ENCODE measurements at regions not wholly inside any gene's neighbourhood (a gene's known extent, or its start where the extent isn't known, plus 50 kb on each side); places are given as distances from the start of the nearest gene placed in this dataset.
"Not testable (repeated sequence)": the region's sequence is repeated elsewhere in the genome, so short reads cannot be mapped to it uniquely, and the experiment has no call there.

DNA sequence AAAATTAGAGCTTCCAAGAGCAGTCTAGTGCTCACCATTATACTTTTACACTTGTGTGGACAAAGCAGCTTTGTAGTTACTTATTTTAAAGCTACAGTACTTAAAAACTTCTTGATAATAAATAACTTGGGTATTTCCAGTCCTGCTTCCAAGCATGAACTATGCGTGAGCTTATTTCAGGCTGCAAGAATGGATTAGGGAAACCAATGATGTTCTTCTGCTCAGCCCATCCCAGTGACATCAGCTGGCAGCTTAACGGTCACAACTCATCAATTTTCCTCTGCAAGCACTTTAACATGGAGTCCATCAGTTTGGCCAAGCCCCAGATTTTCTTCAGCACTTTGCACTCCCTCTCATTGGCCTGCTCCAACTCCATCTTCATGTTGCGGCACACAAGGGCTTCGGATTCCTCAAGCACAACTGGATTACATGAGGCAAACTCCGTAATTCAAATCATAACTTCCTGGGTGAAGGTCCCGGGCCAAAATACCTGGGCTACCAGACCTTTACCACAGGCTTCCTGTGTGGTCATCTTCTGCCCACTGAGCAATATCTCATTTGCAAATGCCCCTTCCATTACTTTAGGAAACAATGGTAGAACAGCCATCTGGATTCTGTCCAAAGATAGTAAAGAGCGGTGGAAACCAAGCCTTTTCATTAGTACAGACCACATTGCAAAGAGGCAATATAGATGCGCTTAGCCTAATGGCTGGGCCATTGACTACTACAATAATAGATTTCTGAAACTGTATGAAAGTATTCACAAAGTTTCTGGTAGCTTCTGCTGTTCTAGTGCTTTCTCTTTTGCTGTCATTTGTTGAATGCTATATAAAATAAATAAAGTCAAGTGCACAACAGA lies 87.5 kb upstream of the DAZL start:
- no peak overlapping the region for H3K4me3 Mint-ChIP-seq
- no peaks in the 10 kb centered on the region for H3K36me3 Mint-ChIP-seq (ENCODE audit: low read depth)
- DNase-seq = no peak
- H3K9me3 Mint-ChIP-seq = no peaks in the 10 kb centered on the region
- no peak for ATAC-seq
- H3K27me3 Mint-ChIP-seq = no peaks in the 10 kb centered on the region
- H3K4me1 Mint-ChIP-seq = peaks cover 15% of the 10 kb centered on the region
- H3K27ac Mint-ChIP-seq = no peak overlapping the region

DNA sequence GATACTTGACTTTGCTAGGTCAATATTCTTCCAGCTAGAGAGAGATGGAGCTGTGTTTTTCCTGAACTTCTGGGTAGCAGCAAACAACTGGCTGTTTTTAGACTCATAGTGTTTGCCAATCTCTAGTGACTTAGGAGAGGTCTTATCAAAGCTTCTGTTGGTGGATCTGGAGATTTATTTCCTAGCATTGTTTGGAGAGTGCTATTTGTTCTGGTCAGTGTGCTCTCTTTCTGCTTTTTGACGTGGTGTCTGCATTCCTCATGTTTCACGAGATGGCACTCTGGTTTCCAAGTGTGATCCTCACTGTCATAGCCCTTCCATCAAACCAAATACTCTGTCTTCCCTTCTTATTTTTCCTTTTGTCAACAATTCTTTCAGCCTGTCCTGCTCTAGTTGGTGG lies 88.6 kb upstream of the DAZL start:
- no peaks in the 10 kb centered on the region for H3K36me3 Mint-ChIP-seq (ENCODE audit: low read depth)
- no peak for DNase-seq
- ATAC-seq = no peak
- no peaks in the 10 kb centered on the region for H3K27me3 Mint-ChIP-seq
- no peak overlapping the region for H3K4me3 Mint-ChIP-seq
- H3K27ac Mint-ChIP-seq = no peak overlapping the region
- peaks cover 16% of the 10 kb centered on the region for H3K4me1 Mint-ChIP-seq
- no peaks in the 10 kb centered on the region for H3K9me3 Mint-ChIP-seq

DNA sequence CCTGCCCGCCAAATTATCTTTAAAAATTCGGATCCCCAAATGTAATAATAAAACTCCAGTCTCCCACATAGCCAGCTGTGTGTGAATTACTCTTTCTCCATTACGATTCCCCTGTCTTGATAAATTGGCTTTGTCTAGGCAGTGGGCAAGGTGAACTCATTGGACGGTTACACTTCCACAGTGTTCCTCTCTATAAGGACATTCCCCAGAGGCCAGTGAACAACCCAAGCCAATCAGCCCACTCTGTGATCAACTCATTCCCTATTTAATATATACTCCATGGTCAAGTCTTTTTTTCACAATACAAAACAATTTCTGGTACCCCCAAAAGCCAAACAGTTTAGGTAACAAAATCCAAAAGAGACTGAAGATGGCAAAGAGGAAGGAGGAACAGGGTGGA lies 90.5 kb upstream of the DAZL start:
- H3K4me3 Mint-ChIP-seq = no peak overlapping the region
- no peak overlapping the region for H3K27ac Mint-ChIP-seq
- H3K36me3 Mint-ChIP-seq (ENCODE audit: low read depth) = no peaks in the 10 kb centered on the region
- DNase-seq = no peak
- no peak for ATAC-seq
- no peaks in the 10 kb centered on the region for H3K9me3 Mint-ChIP-seq
- peaks cover 16% of the 10 kb centered on the region for H3K4me1 Mint-ChIP-seq
- no peaks in the 10 kb centered on the region for H3K27me3 Mint-ChIP-seq

DNA sequence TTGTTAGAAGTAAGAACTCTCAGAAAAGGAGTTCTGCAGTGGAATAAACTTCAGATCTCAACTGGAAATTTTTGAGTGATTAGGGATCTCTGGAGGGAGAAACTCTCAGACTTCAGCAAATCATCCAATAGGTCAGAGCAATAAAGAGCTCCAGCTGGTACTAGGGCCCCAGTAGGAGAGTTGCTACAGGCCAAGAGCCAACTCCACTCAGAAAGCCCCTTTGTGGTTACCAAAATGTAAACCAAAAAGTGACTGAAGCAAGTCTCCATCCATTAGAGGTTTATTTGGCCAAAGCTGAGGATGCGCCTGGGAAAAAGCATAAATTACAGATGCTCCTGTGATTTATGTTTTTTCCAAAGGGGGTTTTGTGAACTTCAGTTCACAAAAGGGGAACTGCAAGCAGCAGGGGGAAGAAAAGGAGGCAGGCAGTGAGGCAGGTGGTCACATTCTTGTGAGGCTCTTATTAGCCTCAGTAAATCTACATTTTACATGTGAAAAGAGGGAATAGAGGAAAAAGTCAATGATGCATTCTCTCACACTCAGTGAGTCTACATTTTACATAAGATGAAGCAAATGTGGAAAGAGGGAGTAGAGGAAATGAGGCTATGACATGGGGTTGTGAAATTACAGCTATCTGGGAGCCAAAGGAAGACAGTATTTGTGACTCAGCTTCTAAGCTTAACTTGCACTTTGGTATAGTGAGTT lies 92.4 kb upstream of the DAZL start:
- Mint-ChIP-seq H3K36me3 (ENCODE audit: low read depth) (no peaks in the 10 kb centered on the region), H3K27ac (no peak overlapping the region), H3K4me3 (no peak overlapping the region), H3K27me3 (peaks cover 2% of the 10 kb centered on the region), H3K9me3 (no peaks in the 10 kb centered on the region), H3K4me1 (peaks cover 16% of the 10 kb centered on the region)
- ATAC-seq (no peak), DNase-seq (no peak)

DNA sequence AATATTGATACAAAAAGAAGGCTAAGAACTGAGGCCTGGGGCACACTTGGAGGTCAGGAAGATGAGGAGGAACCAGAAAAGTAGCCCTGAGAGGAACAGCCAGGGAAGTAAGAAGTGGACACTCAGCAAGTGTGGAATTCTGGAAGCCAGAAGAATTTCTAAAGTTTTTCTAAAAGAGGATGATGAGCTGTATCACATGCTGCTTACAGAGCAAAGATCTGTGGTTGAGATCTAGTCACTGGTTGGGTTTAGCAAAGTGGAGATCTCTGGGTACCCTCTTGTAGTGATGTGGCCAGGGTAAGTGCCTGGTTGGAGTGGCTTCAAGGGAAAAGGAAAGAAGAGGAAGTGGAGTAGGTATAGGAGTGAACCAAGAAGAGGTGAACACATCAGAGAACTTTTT lies 95.4 kb upstream of the DAZL start:
- Mint-ChIP-seq H3K9me3 (no peaks in the 10 kb centered on the region), H3K4me3 (no peak overlapping the region), H3K36me3 (ENCODE audit: low read depth) (no peaks in the 10 kb centered on the region), H3K27ac (no peak overlapping the region), H3K27me3 (peaks cover 2% of the 10 kb centered on the region), H3K4me1 (peaks cover 10% of the 10 kb centered on the region)
- ATAC-seq = no peak
- no peak for DNase-seq

DNA sequence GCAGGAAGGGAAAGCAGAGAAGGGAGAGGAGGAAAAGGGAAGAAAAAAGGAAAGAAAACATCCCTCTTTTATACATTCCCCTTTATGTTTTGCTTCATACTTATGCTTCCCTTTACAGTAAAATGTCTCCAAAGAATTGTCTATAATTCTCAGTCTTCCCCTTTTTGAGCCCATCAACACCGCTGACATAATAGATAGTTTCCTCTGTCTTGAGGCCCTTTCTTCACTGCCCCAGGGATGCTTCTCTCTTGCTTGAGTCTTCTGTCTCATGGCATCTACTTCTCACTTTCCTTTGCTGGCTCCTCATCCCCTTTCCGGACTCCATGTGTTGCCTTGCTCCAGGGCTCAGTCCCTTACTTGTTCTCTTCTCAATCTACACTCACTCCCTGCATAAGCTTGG lies 99.7 kb upstream of the DAZL start:
- Mint-ChIP-seq H3K27ac (no peak overlapping the region), H3K4me1 (no peaks in the 10 kb centered on the region), H3K36me3 (ENCODE audit: low read depth) (no peaks in the 10 kb centered on the region), H3K9me3 (peaks cover 6% of the 10 kb centered on the region), H3K27me3 (peaks cover 2% of the 10 kb centered on the region), H3K4me3 (no peak overlapping the region)
- ATAC-seq (no peak), DNase-seq (no peak)

DNA sequence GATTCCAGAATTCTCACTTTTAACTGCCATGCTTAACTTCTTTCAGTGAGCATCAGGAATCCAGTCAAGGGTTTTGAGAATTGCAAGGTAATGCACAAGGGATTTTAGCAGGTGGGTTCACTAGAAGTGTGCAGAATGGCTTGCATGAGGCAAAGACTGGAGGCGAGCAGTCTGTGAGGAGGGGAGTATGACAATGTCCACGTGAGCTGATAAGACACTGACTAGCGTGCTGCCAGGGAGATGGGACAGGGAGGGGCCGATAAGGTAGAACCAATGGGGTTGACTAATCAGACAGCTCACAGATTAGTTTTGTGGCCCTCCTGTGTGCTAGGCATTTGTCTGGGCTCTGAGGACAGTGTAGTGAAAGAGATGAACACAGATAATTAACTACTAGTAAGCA lies 102.0 kb upstream of the DAZL start:
- Mint-ChIP-seq H3K4me3 (no peak overlapping the region), H3K27ac (no peak overlapping the region), H3K9me3 (peaks cover 11% of the 10 kb centered on the region), H3K36me3 (ENCODE audit: low read depth) (no peaks in the 10 kb centered on the region), H3K27me3 (no peaks in the 10 kb centered on the region), H3K4me1 (no peaks in the 10 kb centered on the region)
- ATAC-seq = no peak
- DNase-seq = no peak

DNA sequence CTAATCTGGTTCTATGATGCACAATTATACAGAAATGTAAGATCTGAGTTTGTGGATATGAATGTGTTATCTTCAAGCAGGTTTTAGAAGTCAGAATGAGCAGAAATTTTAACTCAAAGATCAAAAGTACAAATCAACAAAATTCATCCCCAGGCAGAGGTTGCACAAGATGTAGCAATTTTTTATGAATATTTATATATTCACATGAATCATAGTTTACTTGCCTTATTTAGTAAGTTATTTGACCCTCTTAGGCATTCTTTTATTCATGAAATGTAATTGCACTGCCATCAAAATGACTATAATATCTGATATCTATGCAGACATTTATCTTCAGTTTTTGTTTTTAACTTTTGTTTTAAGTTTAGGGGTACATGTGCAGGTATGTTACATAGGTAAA lies 103.1 kb upstream of the DAZL start:
- Mint-ChIP-seq H3K36me3 (ENCODE audit: low read depth) (peaks cover 4% of the 10 kb centered on the region), H3K9me3 (peaks cover 18% of the 10 kb centered on the region), H3K27ac (no peak overlapping the region), H3K27me3 (no peaks in the 10 kb centered on the region), H3K4me3 (no peak overlapping the region), H3K4me1 (no peaks in the 10 kb centered on the region)
- DNase-seq = no peak
- ATAC-seq = no peak

DNA sequence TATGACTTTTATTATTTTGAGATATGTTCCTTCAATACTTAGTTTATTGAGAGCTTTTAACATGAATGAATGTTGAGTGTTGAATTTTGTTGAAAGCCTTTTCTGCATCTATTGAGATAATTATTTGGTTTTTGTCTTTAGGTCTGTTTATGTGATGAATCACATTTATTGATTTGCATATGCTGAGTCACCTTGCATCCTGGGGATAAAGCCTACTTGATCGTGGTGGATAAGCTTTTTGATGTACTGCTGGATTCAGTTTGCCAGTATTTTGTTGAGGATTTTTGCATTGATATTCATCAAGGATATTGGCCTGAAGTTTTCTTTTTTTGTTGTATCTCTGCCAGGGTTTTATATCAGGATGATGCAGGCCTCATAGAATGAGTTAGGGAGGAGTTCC lies 106.5 kb upstream of the DAZL start:
- not testable (repeated sequence) for H3K4me1 Mint-ChIP-seq; H3K27me3 Mint-ChIP-seq; H3K27ac Mint-ChIP-seq; H3K36me3 Mint-ChIP-seq (ENCODE audit: low read depth); H3K4me3 Mint-ChIP-seq; DNase-seq; ATAC-seq
- H3K9me3 Mint-ChIP-seq = peaks cover 26% of the 10 kb centered on the region

DNA sequence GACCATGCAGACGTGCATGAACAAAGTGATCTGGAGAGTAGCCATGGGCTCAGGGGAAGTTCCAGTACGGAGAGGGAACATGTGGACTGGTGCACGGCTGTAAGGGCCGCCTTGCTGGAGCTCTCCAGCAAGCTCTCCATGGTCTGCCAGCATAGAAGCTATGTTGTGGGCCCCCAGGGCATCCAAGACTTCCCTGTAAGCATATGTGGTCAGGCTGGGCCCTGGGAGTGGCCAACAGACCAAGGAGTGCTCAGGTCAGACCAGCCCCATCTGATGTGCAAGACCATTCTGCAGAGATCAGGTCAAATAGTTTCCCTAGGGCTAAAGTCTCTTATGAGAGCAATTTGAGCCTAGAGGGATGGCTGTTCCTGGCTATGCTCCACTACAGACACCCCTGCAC lies 110.1 kb upstream of the DAZL start:
- DNase-seq = no peak
- Mint-ChIP-seq H3K4me3 (no peak overlapping the region), H3K9me3 (peaks cover 17% of the 10 kb centered on the region), H3K36me3 (ENCODE audit: low read depth) (peaks cover 4% of the 10 kb centered on the region), H3K27me3 (no peaks in the 10 kb centered on the region), H3K4me1 (peaks cover 2% of the 10 kb centered on the region), H3K27ac (no peak overlapping the region)
- no peak for ATAC-seq

DNA sequence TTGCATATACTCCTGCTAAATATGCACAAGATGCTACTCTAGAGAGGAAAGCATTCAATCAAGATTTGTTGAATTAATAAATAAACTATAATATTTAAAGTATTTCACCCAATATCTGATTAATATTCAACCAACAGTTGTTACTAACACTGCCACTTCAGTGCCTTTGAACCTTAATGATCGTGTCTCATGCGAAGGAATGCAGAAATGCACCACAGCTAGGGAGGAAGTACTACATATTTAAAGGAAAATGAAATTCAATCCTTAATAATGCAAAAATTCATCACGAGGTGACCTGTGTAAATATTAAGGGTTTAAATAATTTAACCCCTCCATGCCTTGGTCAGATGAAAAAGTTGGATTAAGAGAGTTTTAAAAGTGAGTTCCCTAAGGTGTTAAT lies 114.2 kb upstream of the DAZL start:
- no peaks in the 10 kb centered on the region for H3K27me3 Mint-ChIP-seq
- DNase-seq = no peak
- H3K4me3 Mint-ChIP-seq = no peak overlapping the region
- no peaks in the 10 kb centered on the region for H3K9me3 Mint-ChIP-seq
- ATAC-seq = no peak
- peaks cover 8% of the 10 kb centered on the region for H3K4me1 Mint-ChIP-seq
- H3K27ac Mint-ChIP-seq = no peak overlapping the region
- H3K36me3 Mint-ChIP-seq (ENCODE audit: low read depth) = no peaks in the 10 kb centered on the region

DNA sequence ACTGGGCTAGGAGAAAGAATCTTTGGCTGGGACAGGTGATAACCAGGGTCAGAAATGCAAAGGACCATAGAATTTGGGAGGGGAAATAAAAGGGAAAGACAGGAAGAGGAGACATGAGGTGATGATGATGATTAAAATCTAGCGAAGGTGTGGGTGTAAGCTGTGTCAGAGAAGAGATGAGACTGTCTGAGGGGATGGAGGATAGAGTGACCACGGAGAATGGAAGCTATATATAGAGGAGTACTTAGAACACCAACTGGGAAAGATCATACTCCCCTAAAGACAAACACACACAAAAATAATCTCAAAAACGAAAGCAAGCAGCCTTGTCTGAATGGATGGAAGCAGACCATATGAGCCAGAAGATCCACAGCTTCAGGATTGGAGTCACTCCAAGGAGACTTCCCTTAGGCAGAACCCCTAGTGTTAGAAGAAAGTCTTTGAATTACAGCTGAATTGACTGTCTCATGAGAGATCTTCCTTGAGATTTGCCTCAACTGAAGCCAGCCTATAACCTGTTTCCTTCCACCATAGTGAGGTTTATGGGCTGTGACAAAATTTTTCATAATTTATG lies 115.2 kb upstream of the DAZL start:
- no peaks in the 10 kb centered on the region for H3K36me3 Mint-ChIP-seq (ENCODE audit: low read depth)
- ATAC-seq (peak; percentile 57), DNase-seq (no peak)
- H3K27me3 Mint-ChIP-seq = no peaks in the 10 kb centered on the region
- no peak overlapping the region for H3K27ac Mint-ChIP-seq
- H3K4me3 Mint-ChIP-seq = no peak overlapping the region
- peaks cover 8% of the 10 kb centered on the region for H3K4me1 Mint-ChIP-seq
- H3K9me3 Mint-ChIP-seq = no peaks in the 10 kb centered on the region

DNA sequence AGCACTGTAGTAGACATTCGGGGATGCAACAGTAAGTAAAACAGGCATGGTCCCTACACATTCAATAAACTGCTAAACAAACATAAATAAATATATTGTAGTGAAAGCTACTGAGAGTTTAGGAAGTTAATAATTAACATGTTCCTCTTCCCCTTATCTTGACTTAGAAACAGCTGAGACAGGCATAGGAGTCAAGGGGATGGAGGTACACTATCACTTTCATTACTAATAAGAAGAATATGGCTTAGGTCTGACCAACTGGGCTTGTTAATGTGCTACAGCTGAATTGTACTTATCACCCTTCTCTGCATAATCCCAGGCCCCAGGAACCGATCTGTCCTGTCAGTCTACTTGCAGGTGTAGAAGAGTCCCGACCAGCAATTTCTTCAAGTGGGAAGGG lies 116.3 kb upstream of the DAZL start:
- DNase-seq (no peak), ATAC-seq (no peak)
- Mint-ChIP-seq H3K36me3 (ENCODE audit: low read depth) (peaks cover 3% of the 10 kb centered on the region), H3K4me3 (no peak overlapping the region), H3K9me3 (peaks cover 9% of the 10 kb centered on the region), H3K27ac (no peak overlapping the region), H3K27me3 (no peaks in the 10 kb centered on the region), H3K4me1 (peaks cover 8% of the 10 kb centered on the region)

DNA sequence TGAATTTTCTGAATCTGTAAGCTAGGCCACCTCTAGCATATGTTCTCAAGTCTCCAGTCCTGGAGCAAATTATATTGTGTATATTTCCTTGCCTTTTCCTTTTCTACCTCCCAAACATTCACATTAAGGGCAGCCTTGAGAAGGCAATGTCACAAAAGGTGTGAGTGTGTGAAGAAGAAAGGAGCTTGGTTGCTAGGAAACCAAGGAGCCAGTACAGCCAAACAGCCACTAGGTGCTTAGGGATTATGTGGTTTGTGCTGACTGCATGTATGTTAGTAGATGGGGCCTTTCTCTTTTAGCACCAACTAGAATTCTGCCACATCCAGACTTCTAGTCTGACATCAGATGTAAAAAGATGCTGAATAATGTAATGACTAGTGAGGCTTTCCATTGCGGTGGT lies 118.8 kb upstream of the DAZL start:
- ATAC-seq = no peak
- Mint-ChIP-seq H3K4me3 (no peak overlapping the region), H3K4me1 (peaks cover 8% of the 10 kb centered on the region), H3K9me3 (peaks cover 16% of the 10 kb centered on the region), H3K27me3 (no peaks in the 10 kb centered on the region), H3K36me3 (ENCODE audit: low read depth) (peaks cover 3% of the 10 kb centered on the region), H3K27ac (no peak overlapping the region)
- DNase-seq = no peak

DNA sequence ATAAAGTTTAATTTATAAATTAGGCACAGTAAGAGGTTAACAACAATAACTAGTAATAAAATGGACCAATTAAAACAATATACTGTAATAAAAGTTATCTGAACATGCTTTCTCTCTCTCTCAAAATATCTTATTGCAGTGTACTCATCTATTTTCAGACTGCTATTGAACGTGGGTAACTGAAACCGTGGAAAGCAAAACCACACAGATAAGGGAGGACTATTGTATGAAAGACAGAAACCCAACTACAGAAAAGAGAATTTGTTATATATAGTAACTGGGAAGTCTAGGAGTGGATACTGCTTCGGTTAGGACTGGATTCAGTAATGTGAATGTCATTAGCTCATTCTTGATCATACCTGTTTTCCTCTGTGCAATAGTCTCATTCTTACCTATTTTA lies 119.3 kb upstream of the DAZL start:
- ATAC-seq (no peak), DNase-seq (no peak)
- H3K27ac Mint-ChIP-seq = no peak overlapping the region
- H3K4me1 Mint-ChIP-seq = peaks cover 8% of the 10 kb centered on the region
- H3K27me3 Mint-ChIP-seq = no peaks in the 10 kb centered on the region
- peaks cover 16% of the 10 kb centered on the region for H3K9me3 Mint-ChIP-seq
- H3K36me3 Mint-ChIP-seq (ENCODE audit: low read depth) = peaks cover 3% of the 10 kb centered on the region
- H3K4me3 Mint-ChIP-seq = no peak overlapping the region
